ENCODE measurements at regions not wholly inside any gene's neighbourhood (a gene's known extent, or its start where the extent isn't known, plus 50 kb on each side); places are given as distances from the start of the nearest gene placed in this dataset.
A peak's percentile ranks its signal among the peaks of the same experiment; 100 is the strongest.

- Histone ChIP-seq H3K9ac (ENCODE audit: low read depth, low read length) (no peak overlapping the region), H3K4me2 (ENCODE audit: insufficient read depth, low read length) (no peak overlapping the region), H2AFZ (ENCODE audit: low read depth, low read length) (no peak overlapping the region), H3K4me1 (ENCODE audit: insufficient read depth, low read length) (peaks cover 16% of the 10 kb centered on the region), H4K20me1 (ENCODE audit: insufficient read depth, low read length) (no peaks in the 10 kb centered on the region), H3K36me3 (ENCODE audit: insufficient read depth, low read length) (no peaks in the 10 kb centered on the region), H3K4me3 (ENCODE audit: low read depth in 1 of 2, low read length in 2 of 2) (no peak overlapping the region), H3K79me2 (ENCODE audit: insufficient read depth, low read length) (no peaks in the 10 kb centered on the region), H3K27me3 (ENCODE audit: insufficient read depth, low read length, poor library complexity) (no peaks in the 10 kb centered on the region), H3K9me3 (ENCODE audit: insufficient read depth, low read length, severe bottlenecking) (no peaks in the 10 kb centered on the region), H3K27ac (ENCODE audit: low read length) (no peak overlapping the region)
- DNase-seq, result no peak
- no peak for TF ChIP-seq CTCF (IDR thresholded peaks at IDR 0.05; ENCODE audit: borderline replicate concordance, extremely low read depth, low read length, poor library complexity, severe bottlenecking)
- no peak for TF ChIP-seq EZH2 (IDR thresholded peaks at IDR 0.05; ENCODE audit: borderline replicate concordance, low read depth, low read length, severe bottlenecking)
- no peak for ATAC-seq (ENCODE audit: insufficient read depth, low read depth)
Observed at GRCh38 chr1:222049176-222049575, 307.3 kb upstream of the DUSP10 start.

GRCh38 chr1:222048094-222048595 lies 306.3 kb upstream of the DUSP10 start:
- H3K4me1 ChIP-seq (ENCODE audit: insufficient read depth, low read length), result peaks cover 16% of the 10 kb centered on the region
- no peak overlapping the region for H3K9ac ChIP-seq (ENCODE audit: low read depth, low read length)
- H3K4me3 ChIP-seq (ENCODE audit: low read depth in 1 of 2, low read length in 2 of 2), result no peak overlapping the region
- peak; percentile 20 for DNase-seq
- H3K9me3 ChIP-seq (ENCODE audit: insufficient read depth, low read length, severe bottlenecking), result no peaks in the 10 kb centered on the region
- peak; percentile 83 for ATAC-seq (ENCODE audit: insufficient read depth, low read depth)
- TF ChIP-seq CTCF (IDR thresholded peaks at IDR 0.05; ENCODE audit: borderline replicate concordance, extremely low read depth, low read length, poor library complexity, severe bottlenecking) (no peak), EZH2 (IDR thresholded peaks at IDR 0.05; ENCODE audit: borderline replicate concordance, low read depth, low read length, severe bottlenecking) (no peak)
- H3K36me3 ChIP-seq (ENCODE audit: insufficient read depth, low read length), result no peaks in the 10 kb centered on the region
- H3K79me2 ChIP-seq (ENCODE audit: insufficient read depth, low read length), result no peaks in the 10 kb centered on the region
- H3K4me2 ChIP-seq (ENCODE audit: insufficient read depth, low read length), result no peak overlapping the region
- no peak overlapping the region for H3K27ac ChIP-seq (ENCODE audit: low read length)
- no peaks in the 10 kb centered on the region for H4K20me1 ChIP-seq (ENCODE audit: insufficient read depth, low read length)
- no peaks in the 10 kb centered on the region for H3K27me3 ChIP-seq (ENCODE audit: insufficient read depth, low read length, poor library complexity)
- H2AFZ ChIP-seq (ENCODE audit: low read depth, low read length), result no peak overlapping the region

- Histone ChIP-seq H3K36me3 (ENCODE audit: insufficient read depth, low read length) (no peaks in the 10 kb centered on the region), H3K27me3 (ENCODE audit: insufficient read depth, low read length, poor library complexity) (no peaks in the 10 kb centered on the region), H4K20me1 (ENCODE audit: insufficient read depth, low read length) (no peaks in the 10 kb centered on the region), H3K4me3 (ENCODE audit: low read depth in 1 of 2, low read length in 2 of 2) (no peak overlapping the region), H3K4me2 (ENCODE audit: insufficient read depth, low read length) (no peak overlapping the region), H2AFZ (ENCODE audit: low read depth, low read length) (no peak overlapping the region), H3K9ac (ENCODE audit: low read depth, low read length) (no peak overlapping the region), H3K4me1 (ENCODE audit: insufficient read depth, low read length) (peaks cover 16% of the 10 kb centered on the region), H3K27ac (ENCODE audit: low read length) (no peak overlapping the region), H3K9me3 (ENCODE audit: insufficient read depth, low read length, severe bottlenecking) (no peaks in the 10 kb centered on the region), H3K79me2 (ENCODE audit: insufficient read depth, low read length) (no peaks in the 10 kb centered on the region)
- ATAC-seq (ENCODE audit: insufficient read depth, low read depth) (no peak), DNase-seq (no peak)
- TF ChIP-seq EZH2 (IDR thresholded peaks at IDR 0.05; ENCODE audit: borderline replicate concordance, low read depth, low read length, severe bottlenecking) (no peak), CTCF (IDR thresholded peaks at IDR 0.05; ENCODE audit: borderline replicate concordance, extremely low read depth, low read length, poor library complexity, severe bottlenecking) (no peak)
Observed at GRCh38 chr1:222047366-222047765, 305.5 kb upstream of the DUSP10 start.

All from DND-41 (cell line).